ENCODE measurements at regions not wholly inside any gene's neighbourhood (a gene's known extent, or its start where the extent isn't known, plus 50 kb on each side); places are given as distances from the start of the nearest gene placed in this dataset.

DNA sequence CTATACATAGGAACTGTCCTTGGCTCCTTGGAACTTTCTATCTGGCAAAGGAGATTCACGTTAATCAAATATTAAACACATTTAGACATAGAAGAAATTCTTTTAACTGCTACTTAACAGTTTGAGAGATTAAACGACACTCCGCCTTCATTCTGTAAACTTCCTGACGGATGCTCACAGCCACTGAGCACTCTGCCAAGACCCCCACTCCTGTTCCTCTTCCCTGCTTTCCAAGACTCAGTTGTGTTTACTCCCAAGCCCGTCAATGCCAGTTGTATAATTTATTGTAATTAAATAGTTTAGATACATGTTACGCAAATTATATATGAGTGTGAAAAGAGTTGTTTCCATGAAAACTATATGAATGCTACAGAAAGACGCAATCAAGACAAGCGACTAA lies 321.4 kb upstream of the EPHA4 start:
- no peak for TF ChIP-seq CTCF (conservative IDR thresholded peaks at IDR 0.05)
- TF ChIP-seq EZH2 (IDR thresholded peaks at IDR 0.05; ENCODE audit: low read depth), result no peak

Data from PC-9 (cell line).